Activated CD8-positive, alpha-beta T cell treated with anti-CD3 and anti-CD28 coated beads for 36 hours (primary cell): ENCODE measurements at regions not wholly inside any gene's neighbourhood (a gene's known extent, or its start where the extent isn't known, plus 50 kb on each side); places are given as distances from the start of the nearest gene placed in this dataset.

Experiments
- ATAC-seq: fragments of 200-7000 bp; cut with Tn5 transposase; one replicate; pipeline ENCODE4 v1.10.0; 2021; ENCODE audit warnings: mild to moderate bottlenecking, moderate library complexity
- CTCF ChIA-PET: fragments of 350-600 bp; sonication (Branson Sonifier 250); formaldehyde crosslinking; loops from one replicate; lab custom pipeline; 2021; ENCODE audit warnings: antibody characterized with exemption; lab: Charles Lee
- POLR2A ChIA-PET: fragments of 350-600 bp; sonication (Branson Sonifier 250); formaldehyde crosslinking; loops from one replicate; lab custom pipeline; 2021; ENCODE audit warnings: antibody characterized with exemption; lab: Charles Lee
- DNase-seq: peaks from one replicate; pipeline ENCODE4 v3.0.0-alpha.2; 2020
- H3K27ac Mint-ChIP-seq: one replicate; pipeline ENCODE4 v1.8.0; 2021; ENCODE audit warnings: mild to moderate bottlenecking, mixed read lengths
- H3K27me3 Mint-ChIP-seq: one replicate; pipeline ENCODE4 v1.8.0; 2021; ENCODE audit warnings: mixed read lengths
- H3K36me3 Mint-ChIP-seq: one replicate; pipeline ENCODE4 v1.8.0; 2021; ENCODE audit warnings: low read depth, mixed read lengths
- H3K4me1 Mint-ChIP-seq: one replicate; pipeline ENCODE4 v1.8.0; 2021; ENCODE audit warnings: low read depth, mixed read lengths
- H3K4me3 Mint-ChIP-seq: one replicate; pipeline ENCODE4 v1.8.0; 2021; ENCODE audit warnings: mild to moderate bottlenecking, moderate library complexity, mixed read lengths
- H3K9me3 Mint-ChIP-seq: one replicate; pipeline ENCODE4 v1.8.0; 2021; ENCODE audit warnings: mixed read lengths
- CTCF ChIP-seq: fragments of 200-600 bp; IDR thresholded peaks from one replicate; pipeline ENCODE4 v1.8.0; 2022; ENCODE audit warnings: antibody characterized with exemption, mild to moderate bottlenecking
- intact Hi-C: fragments of 100-400 bp; cut with micrococcal nuclease; formaldehyde crosslinking; loops from one replicate; pipeline ENCODE4 v1.10.0; 2022

- Mint-ChIP-seq H3K4me1 (no peaks in the 10 kb centered on the region), H3K27me3 (no peaks in the 10 kb centered on the region), H3K27ac (no peak overlapping the region), H3K36me3 (no peaks in the 10 kb centered on the region), H3K9me3 (no peaks in the 10 kb centered on the region), H3K4me3 (no peak overlapping the region)
- intact Hi-C loops, result no loop called here
- DNase-seq (no peak), ATAC-seq (no peak)
- ChIA-PET POLR2A (no interaction called here), CTCF (no interaction called here)
- no peak for TF ChIP-seq CTCF
These were observed 161.5 kb upstream of the C1orf174 start for GRCh38 chr1:4061521-4062031.

GRCh38 chr1:4062041-4062440 is 162.0 kb upstream of the C1orf174 start:
- Mint-ChIP-seq H3K4me3 (no peak overlapping the region), H3K36me3 (no peaks in the 10 kb centered on the region), H3K9me3 (no peaks in the 10 kb centered on the region), H3K4me1 (no peaks in the 10 kb centered on the region), H3K27me3 (no peaks in the 10 kb centered on the region), H3K27ac (no peak overlapping the region)
- TF ChIP-seq CTCF, result no peak
- POLR2A ChIA-PET, result no interaction called here
- no peak for DNase-seq
- ATAC-seq, result no peak
- CTCF ChIA-PET, result no interaction called here
- intact Hi-C loops, result no loop called here

GRCh38 chr1:4062560-4062959 is 162.5 kb upstream of the C1orf174 start:
- no peaks in the 10 kb centered on the region for H3K4me1 Mint-ChIP-seq

GRCh38 chr1:4062992-4063391 is 162.9 kb upstream of the C1orf174 start:
- no peak for TF ChIP-seq CTCF
- intact Hi-C loops, result no loop called here
- CTCF ChIA-PET, result no interaction called here
- Mint-ChIP-seq H3K4me3 (no peak overlapping the region), H3K4me1 (no peaks in the 10 kb centered on the region), H3K27ac (no peak overlapping the region), H3K9me3 (no peaks in the 10 kb centered on the region), H3K27me3 (no peaks in the 10 kb centered on the region), H3K36me3 (no peaks in the 10 kb centered on the region)
- POLR2A ChIA-PET, result no interaction called here
- no peak for DNase-seq
- ATAC-seq, result no peak

More at GRCh38 chr1:4062560-4062959, 162.5 kb upstream of the C1orf174 start:
- ChIA-PET CTCF (no interaction called here), POLR2A (no interaction called here)
- Mint-ChIP-seq H3K27me3 (no peaks in the 10 kb centered on the region), H3K9me3 (no peaks in the 10 kb centered on the region), H3K27ac (no peak overlapping the region), H3K36me3 (no peaks in the 10 kb centered on the region), H3K4me3 (no peak overlapping the region)
- DNase-seq, result no peak
- intact Hi-C loops, result no loop called here
- TF ChIP-seq CTCF, result no peak
- no peak for ATAC-seq

- no peaks in the 10 kb centered on the region for H3K27me3 Mint-ChIP-seq
- no peaks in the 10 kb centered on the region for H3K9me3 Mint-ChIP-seq
- H3K27ac Mint-ChIP-seq, result no peak overlapping the region
- CTCF ChIA-PET, result no interaction called here
- H3K4me1 Mint-ChIP-seq, result no peaks in the 10 kb centered on the region
- intact Hi-C loops, result no loop called here
- H3K4me3 Mint-ChIP-seq, result no peak overlapping the region
- TF ChIP-seq CTCF, result no peak
- ATAC-seq (no peak), DNase-seq (no peak)
- POLR2A ChIA-PET, result interaction anchor here (0.6 kb wide), 1 partner anchor 161 kb away, joined by 3 read pairs; no protein-coding TSS in a partner anchor
- no peaks in the 10 kb centered on the region for H3K36me3 Mint-ChIP-seq
These were observed 163.4 kb upstream of the C1orf174 start for GRCh38 chr1:4063516-4063915.
